ENCODE measurements at regions not wholly inside any gene's neighbourhood (a gene's known extent, or its start where the extent isn't known, plus 50 kb on each side); places are given as distances from the start of the nearest gene placed in this dataset.

- H3K4me3 ChIP-seq (ENCODE audit: low read depth, low read length): no peak overlapping the region
- no peak for DNase-seq (ENCODE audit: low read depth)
- no peak for TF ChIP-seq CTCF (IDR thresholded peaks at IDR 0.05; ENCODE audit: control insufficient read depth, extremely low read depth, insufficient read depth)
These were observed 182.6 kb upstream of the JAG1 start for GRCh38 chr20:10856237-10857015.

GRCh38 chr20:10857352-10858070, 183.7 kb upstream of the JAG1 start:
- DNase-seq (ENCODE audit: low read depth): no peak
- no peak for TF ChIP-seq CTCF (IDR thresholded peaks at IDR 0.05; ENCODE audit: control insufficient read depth, extremely low read depth, insufficient read depth)
- H3K4me3 ChIP-seq (ENCODE audit: low read depth, low read length): no peak overlapping the region

- no peak overlapping the region for H3K4me3 ChIP-seq (ENCODE audit: low read depth, low read length)
- DNase-seq (ENCODE audit: low read depth): no peak
These were observed 187.3 kb upstream of the JAG1 start for GRCh38 chr20:10861090-10861489.

GRCh38 chr20:10861619-10862018, 187.8 kb upstream of the JAG1 start:
- TF ChIP-seq CTCF (IDR thresholded peaks at IDR 0.05; ENCODE audit: control insufficient read depth, extremely low read depth, insufficient read depth): no peak
- peak; percentile 96 for DNase-seq (ENCODE audit: low read depth)
- H3K4me3 ChIP-seq (ENCODE audit: low read depth, low read length): no peak overlapping the region

More at GRCh38 chr20:10861090-10861489, 187.3 kb upstream of the JAG1 start:
- TF ChIP-seq CTCF (IDR thresholded peaks at IDR 0.05; ENCODE audit: control insufficient read depth, extremely low read depth, insufficient read depth): no peak

GRCh38 chr20:10863337-10864060, 189.7 kb upstream of the JAG1 start:
- DNase-seq (ENCODE audit: low read depth): no peak
- H3K4me3 ChIP-seq (ENCODE audit: low read depth, low read length): no peak overlapping the region
- TF ChIP-seq CTCF (IDR thresholded peaks at IDR 0.05; ENCODE audit: control insufficient read depth, extremely low read depth, insufficient read depth): no peak

GRCh38 chr20:10864076-10864672, 190.4 kb upstream of the JAG1 start:
- no peak overlapping the region for H3K4me3 ChIP-seq (ENCODE audit: low read depth, low read length)
- no peak for TF ChIP-seq CTCF (IDR thresholded peaks at IDR 0.05; ENCODE audit: control insufficient read depth, extremely low read depth, insufficient read depth)
- DNase-seq (ENCODE audit: low read depth): no peak

All from LNCaP clone FGC (cell line).